Thyroid gland (tissue), 4 donors: ENCODE measurements at regions not wholly inside any gene's neighbourhood (a gene's known extent, or its start where the extent isn't known, plus 50 kb on each side); places are given as distances from the start of the nearest gene placed in this dataset.
A peak's percentile ranks its signal among the peaks of the same experiment; 100 is the strongest.

Source experiments
- DNase-seq, 2 donors: peaks; one replicate each; pipeline ENCODE4 v3.0.0-alpha.2; 2019
- H3K27ac ChIP-seq, 3 donors: fragments of 200-600 bp; sonication (generic); 1 replicate in 2 of 3; 2 replicates in 1 of 3; pipeline ENCODE4 v1.5.1; 2016 to 2019; ENCODE audit warnings: mild to moderate bottlenecking in 1 of 3, moderate library complexity in 1 of 3
- H3K27me3 ChIP-seq: fragments of 200-600 bp; sonication (generic); one replicate; pipeline ENCODE4 v1.5.1; 2019
- H3K36me3 ChIP-seq, 2 donors: fragments of 200-600 bp; sonication (generic); one replicate each; pipeline ENCODE4 v1.5.1; 2016 to 2019
- H3K4me1 ChIP-seq, 2 donors: fragments of 200-600 bp; sonication (generic); one replicate each; pipeline ENCODE4 v1.5.1; 2017 to 2019
- H3K4me3 ChIP-seq, 3 donors: fragments of 200-600 bp; sonication (generic); replicated peaks in 1 of 3; 1 replicate in 2 of 3; 2 replicates in 1 of 3; pipeline ENCODE4 v1.5.1; 2016; ENCODE audit warnings: mild to moderate bottlenecking in 1 of 3
- H3K9me3 ChIP-seq: fragments of 200-600 bp; sonication (generic); one replicate; pipeline ENCODE4 v1.5.1; 2017
- POLR2A ChIP-seq, 2 donors: fragments of 450-650 bp; IDR thresholded peaks; one replicate each; pipeline ENCODE4 v1.6.1; 2017; ENCODE audit warnings: antibody characterized with exemption in 2 of 2, mild to moderate bottlenecking in 2 of 2, moderate library complexity in 1 of 2
- WGBS, 2 donors: methylation state at CpG; one replicate each; pipeline ENCODE4 v1.1.5; 2017; 5-methylcytosine and 5-hydroxymethylcytosine counted together
- intact Hi-C: fragments of 100-400 bp; cut with DNase I; formaldehyde crosslinking; loops from one replicate; pipeline ENCODE4 v1.15.1; 2023
- TF ChIP-seq, protein P1 (sequence below), 6 experiments: fragments of 200-600 bp in 3 of 6; fragments of 450-650 bp in 3 of 6; sonication (generic) in 3 of 6; IDR thresholded peaks; one replicate each; pipeline ENCODE4 v1.5.1; 2016 to 2019; ENCODE audit warnings: antibody characterized with exemption in 6 of 6, mild to moderate bottlenecking in 2 of 6, inconsistent platforms in 1 of 6, moderate library complexity in 1 of 6

DNA sequence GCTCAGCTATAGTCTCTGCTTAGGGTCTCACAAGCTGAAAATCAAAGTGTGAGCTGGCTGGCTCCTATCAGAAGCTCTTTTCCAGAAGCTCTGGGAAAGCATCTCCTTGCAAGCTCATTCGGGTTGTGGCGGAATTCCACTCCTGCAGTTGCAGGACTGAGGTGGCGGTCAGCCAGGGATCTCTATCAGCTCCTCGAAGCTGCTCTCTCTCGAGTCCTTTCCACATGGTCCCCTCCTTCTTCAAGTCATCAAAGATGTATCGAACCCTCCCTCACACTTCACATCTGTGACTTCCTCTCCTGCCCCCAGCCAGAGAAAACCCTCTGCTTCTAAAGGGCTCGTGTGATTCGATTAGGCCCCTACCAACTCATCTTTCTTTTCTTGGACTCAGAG, 141.7 kb downstream of the ZFP36L2 start:
- intact Hi-C loops, result no loop called here
- Histone ChIP-seq H3K36me3 (no peaks in the 10 kb centered on the region), H3K4me3 (no peak overlapping the region), H3K9me3 (no peaks in the 10 kb centered on the region), H3K4me1 (peaks cover 73 to 80% of the 10 kb centered on the region in 2 donors), H3K27me3 (no peaks in the 10 kb centered on the region), H3K27ac (peak overlapping the region; percentile 73 to 92 (median 85))
- DNase-seq, result peak; percentile 54 to 57
- 47 to 49% methylated on average over 8 of the region's 8 CpGs for WGBS, 2 donors
- TF ChIP-seq, protein P1, sequence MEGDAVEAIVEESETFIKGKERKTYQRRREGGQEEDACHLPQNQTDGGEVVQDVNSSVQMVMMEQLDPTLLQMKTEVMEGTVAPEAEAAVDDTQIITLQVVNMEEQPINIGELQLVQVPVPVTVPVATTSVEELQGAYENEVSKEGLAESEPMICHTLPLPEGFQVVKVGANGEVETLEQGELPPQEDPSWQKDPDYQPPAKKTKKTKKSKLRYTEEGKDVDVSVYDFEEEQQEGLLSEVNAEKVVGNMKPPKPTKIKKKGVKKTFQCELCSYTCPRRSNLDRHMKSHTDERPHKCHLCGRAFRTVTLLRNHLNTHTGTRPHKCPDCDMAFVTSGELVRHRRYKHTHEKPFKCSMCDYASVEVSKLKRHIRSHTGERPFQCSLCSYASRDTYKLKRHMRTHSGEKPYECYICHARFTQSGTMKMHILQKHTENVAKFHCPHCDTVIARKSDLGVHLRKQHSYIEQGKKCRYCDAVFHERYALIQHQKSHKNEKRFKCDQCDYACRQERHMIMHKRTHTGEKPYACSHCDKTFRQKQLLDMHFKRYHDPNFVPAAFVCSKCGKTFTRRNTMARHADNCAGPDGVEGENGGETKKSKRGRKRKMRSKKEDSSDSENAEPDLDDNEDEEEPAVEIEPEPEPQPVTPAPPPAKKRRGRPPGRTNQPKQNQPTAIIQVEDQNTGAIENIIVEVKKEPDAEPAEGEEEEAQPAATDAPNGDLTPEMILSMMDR (IDR thresholded peaks at IDR 0.05), result no peak
- TF ChIP-seq POLR2A (IDR thresholded peaks at IDR 0.05), result no peak

DNA sequence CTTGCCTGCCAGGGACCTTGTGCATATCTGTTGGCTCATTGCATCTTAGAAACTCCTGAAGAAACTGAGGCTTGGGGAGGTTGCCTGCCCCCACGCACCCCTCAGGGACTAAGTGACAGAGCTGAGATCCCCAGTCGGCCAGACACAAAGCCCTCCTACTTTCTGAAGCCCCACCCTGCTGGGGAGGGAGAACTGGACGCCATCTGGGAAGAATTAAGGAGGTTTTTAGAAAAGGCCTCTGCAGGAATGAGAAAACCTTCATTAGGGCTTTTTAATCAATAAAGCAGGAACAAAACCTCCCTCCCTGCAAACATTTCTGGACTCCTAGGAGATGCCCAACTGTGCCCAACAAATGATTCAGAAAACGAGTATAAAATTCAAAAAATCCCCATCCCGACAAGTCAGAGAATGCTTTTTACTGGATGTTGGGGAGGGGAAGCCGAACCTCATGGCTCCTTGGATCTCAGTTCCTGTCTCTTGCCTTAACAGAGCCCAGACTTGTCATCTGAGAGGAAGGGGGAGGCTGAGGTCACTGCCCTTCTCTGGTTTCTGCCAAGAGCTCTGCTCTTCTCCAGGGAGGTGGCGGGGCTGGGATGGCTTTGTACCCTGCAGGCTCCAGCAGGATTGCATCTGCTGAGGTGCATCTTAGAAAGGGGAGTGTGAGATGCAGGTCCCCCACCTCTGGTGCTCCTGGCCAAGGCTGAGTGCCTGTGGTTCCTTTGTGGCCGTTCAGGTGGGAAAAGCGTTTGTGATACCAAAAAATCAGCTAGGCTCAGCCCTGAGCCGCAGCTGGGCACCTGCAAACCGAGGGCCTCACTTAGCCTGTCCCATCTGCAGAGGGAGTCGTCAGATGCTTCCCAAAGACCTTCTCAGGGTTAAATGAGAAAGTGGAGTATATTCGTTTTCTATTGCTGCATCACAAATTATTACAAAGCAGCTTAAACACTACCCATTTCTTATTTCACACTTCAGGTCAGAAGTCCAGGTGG, 142.4 kb downstream of the ZFP36L2 start:
- H3K27ac ChIP-seq, result peak overlapping the region; percentile 49 to 92 (median 85)
- WGBS, 2 donors, result 60 to 66% methylated on average over 12 to 13 of the region's 13 CpGs
- H3K27me3 ChIP-seq, result no peaks in the 10 kb centered on the region
- no peak for DNase-seq
- intact Hi-C loops, result no loop called here
- no peak overlapping the region for H3K4me3 ChIP-seq
- no peaks in the 10 kb centered on the region for H3K36me3 ChIP-seq
- no peaks in the 10 kb centered on the region for H3K9me3 ChIP-seq
- peak in 1 of 2 donors; percentile 2 for TF ChIP-seq POLR2A (IDR thresholded peaks at IDR 0.05)
- TF ChIP-seq, protein P1 (IDR thresholded peaks at IDR 0.05), result no peak
- H3K4me1 ChIP-seq, result peaks cover 73 to 81% of the 10 kb centered on the region in 2 donors

DNA sequence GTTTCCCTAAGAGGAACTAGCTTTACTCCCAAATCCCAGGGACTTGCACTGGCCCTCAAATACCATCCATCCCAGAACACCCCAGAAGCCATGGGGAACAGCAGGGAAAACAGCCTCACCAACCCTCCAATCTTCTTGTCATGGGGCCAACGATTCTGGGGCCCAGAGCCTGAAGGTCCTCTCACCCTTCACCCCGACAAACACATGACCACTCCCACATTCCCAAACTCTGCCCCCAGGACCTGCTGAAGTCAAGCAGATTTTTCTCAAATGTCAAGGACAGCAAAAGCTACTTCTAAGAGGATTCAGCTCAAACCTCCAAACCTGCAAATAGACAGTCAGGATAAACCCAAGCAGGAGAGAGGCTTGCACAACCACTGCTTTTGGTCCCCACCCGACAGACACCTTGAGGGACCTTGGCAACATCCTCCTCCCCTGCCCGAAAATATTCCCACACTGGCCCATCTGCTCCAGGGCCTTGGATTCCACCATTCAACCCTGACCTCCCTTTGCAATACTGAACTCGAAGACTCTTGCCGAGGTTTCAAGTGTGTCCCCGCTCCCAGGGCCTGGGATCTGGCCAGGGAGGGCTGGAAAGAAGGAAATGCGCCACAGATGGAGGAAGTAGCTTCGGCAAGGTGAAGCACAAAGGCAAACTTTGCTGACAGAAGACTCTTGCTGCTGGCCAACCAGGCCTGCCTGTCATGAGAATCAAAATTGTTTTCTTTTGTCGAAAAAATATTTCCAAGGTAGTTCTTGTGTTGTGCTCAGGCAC, 143.3 kb downstream of the ZFP36L2 start:
- TF ChIP-seq POLR2A (IDR thresholded peaks at IDR 0.05), result peak in 1 of 2 donors; percentile 21
- TF ChIP-seq, protein P1 (IDR thresholded peaks at IDR 0.05), result no peak
- WGBS, 2 donors, result 23 to 33% methylated on average over 10 of the region's 10 CpGs
- H3K36me3 ChIP-seq, result no peaks in the 10 kb centered on the region

DNA sequence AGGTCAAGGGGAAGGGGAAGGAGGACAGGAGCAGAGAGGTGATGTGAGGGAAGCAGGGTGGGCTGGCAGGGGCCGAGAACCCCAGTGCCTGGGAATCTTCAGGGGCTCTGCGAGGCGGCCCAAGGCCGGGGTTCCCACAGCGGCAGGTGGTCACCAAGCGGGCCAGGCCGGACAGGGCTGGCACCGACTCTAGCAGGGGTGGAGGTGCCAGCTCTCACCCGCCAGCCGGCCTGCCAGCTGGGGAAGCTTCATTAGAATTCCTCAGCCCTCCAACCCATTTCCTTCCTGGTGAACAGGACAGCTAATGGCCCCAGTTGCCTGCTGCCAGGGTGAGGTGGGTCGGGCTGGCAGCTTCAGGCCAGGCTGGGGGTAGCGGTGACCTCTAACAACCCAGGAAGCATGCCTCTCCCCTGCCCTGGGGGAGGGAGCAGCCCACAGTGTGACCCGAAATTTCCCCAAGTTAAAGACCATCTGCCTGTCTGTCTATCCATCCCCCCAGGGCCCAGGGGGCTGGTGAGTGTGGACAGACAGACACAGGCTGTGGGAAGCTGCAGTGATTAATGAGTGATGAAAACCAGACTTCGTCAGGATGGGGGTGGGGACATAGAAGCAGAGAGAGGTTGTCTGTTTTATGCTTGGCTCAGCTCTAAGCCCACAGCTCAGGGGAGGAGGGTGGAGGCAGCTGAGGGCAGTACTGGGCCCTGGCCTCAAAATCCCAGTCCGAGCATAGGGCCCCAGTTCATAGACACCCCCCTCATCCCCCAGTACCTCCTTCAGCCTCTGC, 144.1 kb downstream of the ZFP36L2 start:
- H3K36me3 ChIP-seq, result no peaks in the 10 kb centered on the region
- H3K4me3 ChIP-seq, result no peak overlapping the region
- no peak for TF ChIP-seq POLR2A (IDR thresholded peaks at IDR 0.05)
- TF ChIP-seq, protein P1 (IDR thresholded peaks at IDR 0.05), result no peak
- H3K9me3 ChIP-seq, result no peaks in the 10 kb centered on the region
- peak overlapping the region; percentile 49 to 92 (median 85) for H3K27ac ChIP-seq
- H3K4me1 ChIP-seq, result peaks cover 70 to 77% of the 10 kb centered on the region in 2 donors
- intact Hi-C loops, result no loop called here
- 77 to 87% methylated on average over 13 to 14 of the region's 15 CpGs for WGBS, 2 donors
- H3K27me3 ChIP-seq, result no peaks in the 10 kb centered on the region
- no peak for DNase-seq

More for the DNA sequence above, 143.3 kb downstream of the ZFP36L2 start:
- intact Hi-C loops, result no loop called here
- Histone ChIP-seq H3K4me1 (peaks cover 73 to 85% of the 10 kb centered on the region in 2 donors), H3K4me3 (no peak overlapping the region), H3K27me3 (no peaks in the 10 kb centered on the region), H3K27ac (peak overlapping the region; percentile 49 to 92 (median 85)), H3K9me3 (no peaks in the 10 kb centered on the region)
- peak; percentile 77 for DNase-seq
